Tibial nerve (tissue), 4 donors: ENCODE measurements at regions not wholly inside any gene's neighbourhood (a gene's known extent, or its start where the extent isn't known, plus 50 kb on each side); places are given as distances from the start of the nearest gene placed in this dataset.

Source experiments
- CTCF ChIP-seq, 5 experiments: fragments of 200-600 bp in 3 of 5; fragments of 450-650 bp in 2 of 5; sonication (generic) in 3 of 5; IDR thresholded peaks; one replicate each; pipeline ENCODE4 v1.5.1; 2016 to 2019; ENCODE audit warnings: antibody characterized with exemption in 5 of 5, mild to moderate bottlenecking in 3 of 5, moderate library complexity in 2 of 5
- EP300 ChIP-seq, 2 donors: sonication (generic); formaldehyde crosslinking; IDR thresholded peaks; one replicate each; pipeline ENCODE4 v1.6.1; 2017; ENCODE audit warnings: antibody characterized with exemption in 2 of 2, mild to moderate bottlenecking in 1 of 2

DNA sequence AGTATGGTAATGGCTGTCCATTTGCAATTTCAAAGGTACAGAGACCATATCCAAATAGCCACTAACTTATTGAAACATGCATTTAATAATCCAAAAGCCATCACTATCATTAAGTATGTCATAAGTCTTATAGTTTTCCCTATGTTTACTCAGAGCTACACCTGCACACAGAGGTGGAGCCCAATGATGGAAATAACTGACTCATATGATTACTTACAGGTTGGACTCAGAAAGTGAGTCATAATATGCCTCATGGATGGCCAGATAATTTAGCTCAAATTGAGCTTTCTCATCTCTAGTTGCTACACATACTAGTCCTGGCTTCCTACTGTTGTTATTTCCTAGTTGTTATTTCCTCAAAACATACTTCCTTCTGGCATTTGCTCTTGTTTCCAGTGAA is 104.4 kb upstream of the KHDRBS2 start:
- TF ChIP-seq EP300 (IDR thresholded peaks at IDR 0.05) (no peak), CTCF (IDR thresholded peaks at IDR 0.05) (no peak)
